ENCODE measurements at regions not wholly inside any gene's neighbourhood (a gene's known extent, or its start where the extent isn't known, plus 50 kb on each side); places are given as distances from the start of the nearest gene placed in this dataset.

DNA sequence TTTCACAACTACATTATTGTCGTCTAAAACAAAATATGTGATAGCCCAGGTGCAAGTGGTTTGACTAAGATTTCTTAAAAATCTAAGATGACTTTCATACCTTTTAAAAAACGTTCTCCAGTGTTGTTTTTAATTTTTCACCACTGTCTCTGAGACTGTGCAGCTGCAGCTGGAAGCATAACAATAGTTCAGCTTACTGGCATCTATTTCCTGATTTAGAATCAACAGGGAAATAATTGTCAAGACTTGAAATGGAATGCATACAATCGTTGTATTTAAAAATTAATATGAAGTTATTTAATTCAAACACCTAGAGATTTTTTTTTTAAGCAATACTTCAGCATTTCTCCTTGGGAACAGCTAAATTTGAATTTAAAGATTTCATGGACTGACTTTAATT lies 982.0 kb upstream of the EPHA7 start:
- TF ChIP-seq POLR2A (IDR thresholded peaks at IDR 0.05), result no peak
- TF ChIP-seq, protein P1, sequence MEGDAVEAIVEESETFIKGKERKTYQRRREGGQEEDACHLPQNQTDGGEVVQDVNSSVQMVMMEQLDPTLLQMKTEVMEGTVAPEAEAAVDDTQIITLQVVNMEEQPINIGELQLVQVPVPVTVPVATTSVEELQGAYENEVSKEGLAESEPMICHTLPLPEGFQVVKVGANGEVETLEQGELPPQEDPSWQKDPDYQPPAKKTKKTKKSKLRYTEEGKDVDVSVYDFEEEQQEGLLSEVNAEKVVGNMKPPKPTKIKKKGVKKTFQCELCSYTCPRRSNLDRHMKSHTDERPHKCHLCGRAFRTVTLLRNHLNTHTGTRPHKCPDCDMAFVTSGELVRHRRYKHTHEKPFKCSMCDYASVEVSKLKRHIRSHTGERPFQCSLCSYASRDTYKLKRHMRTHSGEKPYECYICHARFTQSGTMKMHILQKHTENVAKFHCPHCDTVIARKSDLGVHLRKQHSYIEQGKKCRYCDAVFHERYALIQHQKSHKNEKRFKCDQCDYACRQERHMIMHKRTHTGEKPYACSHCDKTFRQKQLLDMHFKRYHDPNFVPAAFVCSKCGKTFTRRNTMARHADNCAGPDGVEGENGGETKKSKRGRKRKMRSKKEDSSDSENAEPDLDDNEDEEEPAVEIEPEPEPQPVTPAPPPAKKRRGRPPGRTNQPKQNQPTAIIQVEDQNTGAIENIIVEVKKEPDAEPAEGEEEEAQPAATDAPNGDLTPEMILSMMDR (IDR thresholded peaks at IDR 0.05), result no peak
